ENCODE measurements at regions not wholly inside any gene's neighbourhood (a gene's known extent, or its start where the extent isn't known, plus 50 kb on each side); places are given as distances from the start of the nearest gene placed in this dataset.

- no peak for TF ChIP-seq CTCF (IDR thresholded peaks at IDR 0.05; ENCODE audit: insufficient read depth, low read length, poor library complexity, severe bottlenecking)
- TF ChIP-seq EZH2phosphoT487 (conservative IDR thresholded peaks at IDR 0.05; ENCODE audit: low read length): no peak
Observed at GRCh38 chrX:39381422-39381821, 580.2 kb downstream of the MID1IP1 start.
